Endothelial cell of umbilical vein (primary cell): ENCODE measurements at regions not wholly inside any gene's neighbourhood (a gene's known extent, or its start where the extent isn't known, plus 50 kb on each side); places are given as distances from the start of the nearest gene placed in this dataset.
"Not testable (repeated sequence)": the region's sequence is repeated elsewhere in the genome, so short reads cannot be mapped to it uniquely, and the experiment has no call there.

ENCODE experiments used
- BruUV-seq: library from RNA; stranded (reverse); fragments of 400-500 nt; replicated peaks from 2 replicates; lab custom pipeline; 2021; lab: Mats Ljungman, UMichigan
- CTCF ChIA-PET: fragments of 300-600, 350-600 bp; sonication (Branson Sonifier 250); formaldehyde crosslinking; loops from one replicate; lab custom pipeline; 2021; ENCODE audit warnings: antibody characterized with exemption, inconsistent platforms; lab: Charles Lee
- POLR2A ChIA-PET: fragments of 300-600, 350-600 bp; sonication (Branson Sonifier 250); formaldehyde crosslinking; loops from one replicate; lab custom pipeline; 2021; ENCODE audit warnings: antibody characterized with exemption, inconsistent platforms; lab: Charles Lee
- DNase-seq: peaks from one replicate; pipeline ENCODE4 v3.0.0-alpha.2; 2011; ENCODE audit warnings: low read depth, low spot score
- FAIRE-seq: peaks from 2 replicates; lab custom pipeline; 2011; peaks lifted over from hg19 to GRCh38; lab: Jason Lieb, UNC
- H2AFZ ChIP-seq: 2 replicates; pipeline ENCODE4 v1.6.0; 2012; ENCODE audit warnings: low read depth, low read length, control low read depth, inconsistent platforms
- H3K27ac ChIP-seq: 2 replicates; pipeline ENCODE4 v1.5.1; 2011; ENCODE audit warnings: low read depth, mild to moderate bottlenecking, control low read depth, low read length, moderate library complexity; ENCODE audit not compliant: insufficient read depth
- H3K27me3 ChIP-seq, 2 experiments: 2 replicates each; pipeline versions ENCODE4 v1.6.0 to v1.6.1; 2011; ENCODE audit warnings: low read length in 2 of 2, mixed read lengths in 1 of 2; ENCODE audit not compliant: control insufficient read depth in 2 of 2, insufficient read depth in 2 of 2
- H3K36me3 ChIP-seq, 2 experiments: 2 replicates in 1 of 2; 3 replicates in 1 of 2; pipeline ENCODE4 v1.5.1; 2011; ENCODE audit warnings: low read length in 2 of 2, mild to moderate bottlenecking in 1 of 2, moderate library complexity in 1 of 2; ENCODE audit not compliant: control insufficient read depth in 2 of 2, insufficient read depth in 2 of 2; ENCODE audit errors: extremely low read depth in 1 of 2
- H3K4me1 ChIP-seq: 3 replicates; pipeline ENCODE4 v1.5.1; 2011; ENCODE audit warnings: mild to moderate bottlenecking, low read length; ENCODE audit not compliant: control insufficient read depth, insufficient read depth; ENCODE audit errors: extremely low read depth
- H3K4me2 ChIP-seq: 2 replicates; pipeline ENCODE4 v1.6.1; 2011; ENCODE audit warnings: low read length, control low read depth, mixed read lengths; ENCODE audit not compliant: insufficient read depth
- H3K4me3 ChIP-seq, 3 experiments: fragments of 200-600 bp in 1 of 3; sonication (generic), shearing (Covaris generic) in 1 of 3; replicated peaks in 1 of 3; 2 replicates each; pipeline ENCODE4 v1.5.1; 2011 to 2016; ENCODE audit warnings: control low read depth in 3 of 3, low read length in 3 of 3, mild to moderate bottlenecking in 2 of 3, inconsistent platforms in 1 of 3, low read depth in 1 of 3, moderate library complexity in 1 of 3; ENCODE audit not compliant: insufficient read depth in 1 of 3
- H3K79me2 ChIP-seq: 2 replicates; pipeline ENCODE4 v1.6.0; 2012; ENCODE audit warnings: low read length, inconsistent platforms; ENCODE audit not compliant: control insufficient read depth, insufficient read depth
- H3K9ac ChIP-seq: replicated peaks from 2 replicates; pipeline ENCODE3; 2011; ENCODE audit warnings: low read length, control low read depth; ENCODE audit not compliant: insufficient read depth; ENCODE audit errors: extremely low read depth
- H3K9me1 ChIP-seq: replicated peaks from 3 replicates; pipeline ENCODE4 v1.6.0; 2011; ENCODE audit warnings: mild to moderate bottlenecking, low read length; ENCODE audit not compliant: control insufficient read depth, insufficient read depth; ENCODE audit errors: extremely low read depth
- H3K9me3 ChIP-seq: replicated peaks from 2 replicates; pipeline ENCODE4 v1.5.1; 2012; ENCODE audit warnings: low read length, inconsistent platforms; ENCODE audit not compliant: control insufficient read depth, insufficient read depth
- H4K20me1 ChIP-seq: replicated peaks from 2 replicates; pipeline ENCODE3; 2011; ENCODE audit warnings: mild to moderate bottlenecking, low read length; ENCODE audit not compliant: control insufficient read depth, insufficient read depth; ENCODE audit errors: extremely low read depth
- CTCF ChIP-seq, 2 donors: IDR thresholded peaks; 1 replicate in 1 of 2; 2 replicates in 1 of 2; pipeline ENCODE4 v1.5.1; 2011; ENCODE audit warnings: low read length in 2 of 2, mild to moderate bottlenecking in 2 of 2, moderate library complexity in 2 of 2, control low read depth in 1 of 2, inconsistent platforms in 1 of 2, low read depth in 1 of 2; ENCODE audit not compliant: insufficient read depth in 1 of 2; ENCODE audit errors: extremely low read depth in 1 of 2
- EZH2 ChIP-seq: IDR thresholded peaks from 2 replicates; pipeline ENCODE4 v1.6.1; 2012; ENCODE audit warnings: borderline replicate concordance, low read depth, mild to moderate bottlenecking, moderate library complexity, low read length, inconsistent platforms; ENCODE audit not compliant: severe bottlenecking
- FOS ChIP-seq: IDR thresholded peaks from 2 replicates; pipeline ENCODE4 v1.6.1; 2011; ENCODE audit warnings: mild to moderate bottlenecking, low read length, moderate library complexity, borderline replicate concordance; ENCODE audit not compliant: insufficient read depth
- GATA2 ChIP-seq: IDR thresholded peaks from 2 replicates; pipeline ENCODE4 v1.7.0; 2011; ENCODE audit warnings: low read depth, mild to moderate bottlenecking, moderate library complexity, mixed read lengths, low read length; ENCODE audit not compliant: insufficient read length, insufficient read depth
- JUN ChIP-seq: IDR thresholded peaks from 2 replicates; pipeline ENCODE4 v1.6.1; 2011; ENCODE audit warnings: borderline replicate concordance, low read depth; ENCODE audit not compliant: insufficient read length, insufficient read depth
- MAX ChIP-seq: IDR thresholded peaks from 2 replicates; pipeline ENCODE4 v1.6.1; 2011; ENCODE audit not compliant: insufficient read depth, insufficient read length
- MYC ChIP-seq: IDR thresholded peaks from one replicate; pipeline ENCODE4 v1.6.1; 2011; ENCODE audit warnings: mild to moderate bottlenecking, low read depth, low read length
- POLR2A ChIP-seq: IDR thresholded peaks from 2 replicates; pipeline ENCODE4 v1.6.1; 2012; ENCODE audit warnings: low read depth, mild to moderate bottlenecking, control low read depth, low read length
- POLR2AphosphoS5 ChIP-seq: IDR thresholded peaks from 2 replicates; pipeline ENCODE4 v1.6.1; 2012; ENCODE audit warnings: low read depth, mild to moderate bottlenecking, control low read depth, low read length, moderate library complexity; ENCODE audit not compliant: insufficient read depth
- dilution Hi-C: fragments of 300-500 bp; cut with MboI; formaldehyde crosslinking; loops from one replicate; pipeline ENCODE4 v1.15.0; 2019; ENCODE audit warnings: low sequenced_read_pairs; ENCODE audit not compliant: extremely low pct_ligation_motif_present
- intact Hi-C: fragments of 100-400 bp; cut with micrococcal nuclease; formaldehyde crosslinking; loops from one replicate; pipeline ENCODE4 v1.10.0; 2022

GRCh38 chr16:8032406-8032805, 557.9 kb downstream of the TMEM114 start:
- H3K9me1 ChIP-seq: no peaks in the 10 kb centered on the region
- no peak overlapping the region for H3K4me3 ChIP-seq
- H3K9ac ChIP-seq: no peak overlapping the region
- no peak overlapping the region for H3K4me2 ChIP-seq
- H3K36me3 ChIP-seq: no peaks in the 10 kb centered on the region
- no peaks in the 10 kb centered on the region for H3K79me2 ChIP-seq
- no TSS peak for BruUV-seq
- H3K9me3 ChIP-seq: peaks cover 3% of the 10 kb centered on the region
- no peak for TF ChIP-seq JUN
- no peak for TF ChIP-seq FOS
- TF ChIP-seq POLR2AphosphoS5: no peak
- no peak for TF ChIP-seq MAX
- TF ChIP-seq CTCF (IDR thresholded peaks at IDR 0.05; ENCODE audit: extremely low read depth in 1 of 2, insufficient read depth in 1 of 2, low read depth in 1 of 2, low read length in 2 of 2): no peak
- TF ChIP-seq GATA2: no peak
- no peak for TF ChIP-seq POLR2A
- TF ChIP-seq EZH2: no peak
- TF ChIP-seq MYC: no peak
- no peaks in the 10 kb centered on the region for H4K20me1 ChIP-seq
- DNase-seq (no peak), FAIRE-seq (no peak)
- dilution Hi-C loops (no loop called here), intact Hi-C loops (no loop called here)
- H3K27ac ChIP-seq: no peak overlapping the region
- H3K27me3 ChIP-seq: no peaks in the 10 kb centered on the region
- ChIA-PET POLR2A (no interaction called here), CTCF (no interaction called here)
- no peak overlapping the region for H2AFZ ChIP-seq
- H3K4me1 ChIP-seq: no peaks in the 10 kb centered on the region

GRCh38 chr16:8030004-8030403, 560.3 kb downstream of the TMEM114 start:
- BruUV-seq, intact Hi-C loops, H4K20me1 ChIP-seq, FAIRE-seq, H3K9ac ChIP-seq, H2AFZ ChIP-seq, H3K27me3 ChIP-seq, H3K9me3 ChIP-seq, H3K4me2 ChIP-seq, H3K36me3 ChIP-seq, H3K9me1 ChIP-seq, DNase-seq, H3K4me1 ChIP-seq, CTCF ChIA-PET, POLR2A ChIA-PET, H3K79me2 ChIP-seq, dilution Hi-C loops, H3K4me3 ChIP-seq, H3K27ac ChIP-seq: not testable (repeated sequence)
